PC-3 (cell line): ENCODE measurements at regions not wholly inside any gene's neighbourhood (a gene's known extent, or its start where the extent isn't known, plus 50 kb on each side); places are given as distances from the start of the nearest gene placed in this dataset.

ENCODE experiments used
- EZH2 ChIP-seq: fragments of 300-600 bp; sonication (generic); IDR thresholded peaks from one replicate; pipeline ENCODE4 v1.6.1; 2017; ENCODE audit warnings: antibody characterized with exemption, mild to moderate bottlenecking, low read length; ENCODE audit not compliant: unreplicated experiment
- TF ChIP-seq, protein P1 (sequence below): fragments of 300-600 bp; sonication (generic); conservative IDR thresholded peaks from 2 replicates; pipeline ENCODE4 v1.5.1; 2017; ENCODE audit warnings: antibody characterized with exemption, low read depth, mild to moderate bottlenecking, low read length

DNA sequence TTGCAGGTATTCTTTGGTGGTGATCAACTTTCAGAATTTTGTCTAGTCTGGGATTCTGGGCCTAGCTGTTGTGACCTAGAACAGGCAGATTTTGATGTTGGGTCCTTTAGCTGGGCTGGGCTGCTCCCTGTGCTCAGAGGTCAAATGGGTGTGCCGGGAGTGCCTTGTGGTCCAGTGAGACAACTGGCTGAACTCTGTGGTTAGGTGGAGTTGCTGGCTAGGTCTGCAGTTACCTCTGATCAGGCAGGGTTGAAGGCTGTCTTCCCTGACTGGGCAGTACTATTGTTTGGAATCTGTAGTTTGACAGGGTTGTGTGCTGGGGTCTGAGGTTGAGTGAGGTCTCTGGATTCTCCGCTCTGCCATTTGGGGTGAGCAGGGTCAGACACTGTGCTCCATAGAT is 599.3 kb downstream of the RAPGEF2 start:
- TF ChIP-seq, protein P1, sequence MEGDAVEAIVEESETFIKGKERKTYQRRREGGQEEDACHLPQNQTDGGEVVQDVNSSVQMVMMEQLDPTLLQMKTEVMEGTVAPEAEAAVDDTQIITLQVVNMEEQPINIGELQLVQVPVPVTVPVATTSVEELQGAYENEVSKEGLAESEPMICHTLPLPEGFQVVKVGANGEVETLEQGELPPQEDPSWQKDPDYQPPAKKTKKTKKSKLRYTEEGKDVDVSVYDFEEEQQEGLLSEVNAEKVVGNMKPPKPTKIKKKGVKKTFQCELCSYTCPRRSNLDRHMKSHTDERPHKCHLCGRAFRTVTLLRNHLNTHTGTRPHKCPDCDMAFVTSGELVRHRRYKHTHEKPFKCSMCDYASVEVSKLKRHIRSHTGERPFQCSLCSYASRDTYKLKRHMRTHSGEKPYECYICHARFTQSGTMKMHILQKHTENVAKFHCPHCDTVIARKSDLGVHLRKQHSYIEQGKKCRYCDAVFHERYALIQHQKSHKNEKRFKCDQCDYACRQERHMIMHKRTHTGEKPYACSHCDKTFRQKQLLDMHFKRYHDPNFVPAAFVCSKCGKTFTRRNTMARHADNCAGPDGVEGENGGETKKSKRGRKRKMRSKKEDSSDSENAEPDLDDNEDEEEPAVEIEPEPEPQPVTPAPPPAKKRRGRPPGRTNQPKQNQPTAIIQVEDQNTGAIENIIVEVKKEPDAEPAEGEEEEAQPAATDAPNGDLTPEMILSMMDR = no peak
- no peak for TF ChIP-seq EZH2
